Mucosa of descending colon (tissue), 3 donors: ENCODE measurements at regions not wholly inside any gene's neighbourhood (a gene's known extent, or its start where the extent isn't known, plus 50 kb on each side); places are given as distances from the start of the nearest gene placed in this dataset.

ENCODE experiments used
- ATAC-seq: fragments of 200-7000 bp; cut with Tn5 transposase; one replicate; pipeline ENCODE4 v1.9.1; 2020; ENCODE audit warnings: mild to moderate bottlenecking, moderate library complexity
- DNase-seq, 3 donors: peaks; one replicate each; pipeline ENCODE4 v3.0.0-alpha.2; 2020
- H3K36me3 ChIP-seq: fragments of 200-600 bp; one replicate; pipeline ENCODE4 v1.8.0; 2021; ENCODE audit warnings: low read depth, mild to moderate bottlenecking
- H3K4me1 ChIP-seq: fragments of 200-600 bp; one replicate; pipeline ENCODE4 v1.8.0; 2021; ENCODE audit warnings: low read depth, mild to moderate bottlenecking
- H3K4me3 ChIP-seq: fragments of 200-600 bp; one replicate; pipeline ENCODE4 v1.8.0; 2021; ENCODE audit warnings: mild to moderate bottlenecking
- H3K9me3 ChIP-seq: fragments of 200-600 bp; one replicate; pipeline ENCODE4 v1.8.0; 2021; ENCODE audit warnings: mild to moderate bottlenecking
- intact Hi-C, 2 donors: fragments of 100-400 bp; cut with DNase I in 1 of 2; cut with micrococcal nuclease in 1 of 2; formaldehyde crosslinking; loops; one replicate each; pipeline versions ENCODE4 v1.11.0 to v1.11.1; 2022; cut with DNase I, micrococcal nuclease
- TF ChIP-seq, protein P1 (sequence below): fragments of 200-600 bp; IDR thresholded peaks from one replicate; pipeline ENCODE4 v1.8.0; 2022; ENCODE audit warnings: antibody characterized with exemption, mild to moderate bottlenecking
- donor health status: DM: no; HTN: no; CAD: no; lungs with moderate emphysema.
- donor health status: DM: no; HTN: no; CAD: no.
- donor health status: DM: no; HTN: yes; CAD: no.

DNA sequence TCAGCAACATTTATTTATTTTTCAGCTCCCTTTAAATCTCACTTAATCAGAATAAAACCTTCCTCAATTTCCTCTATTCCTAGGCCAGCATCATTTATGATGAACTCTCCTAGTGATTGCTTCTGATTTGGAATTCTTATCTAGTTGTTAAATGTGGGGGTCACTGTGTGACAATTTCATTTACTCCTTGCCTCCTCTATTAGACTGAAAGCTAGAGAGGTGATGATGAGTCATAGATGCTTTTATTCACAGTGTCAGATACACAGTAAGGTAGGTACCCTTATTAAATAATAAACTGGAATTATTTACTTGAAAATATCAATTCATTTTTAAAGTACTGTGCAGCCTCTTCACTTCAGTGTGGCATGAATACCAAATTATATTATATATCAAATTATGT, 960.6 kb downstream of the MAT2B start:
- Histone ChIP-seq H3K4me3 (no peak overlapping the region), H3K9me3 (no peaks in the 10 kb centered on the region), H3K4me1 (no peaks in the 10 kb centered on the region), H3K36me3 (no peaks in the 10 kb centered on the region)
- TF ChIP-seq, protein P1, sequence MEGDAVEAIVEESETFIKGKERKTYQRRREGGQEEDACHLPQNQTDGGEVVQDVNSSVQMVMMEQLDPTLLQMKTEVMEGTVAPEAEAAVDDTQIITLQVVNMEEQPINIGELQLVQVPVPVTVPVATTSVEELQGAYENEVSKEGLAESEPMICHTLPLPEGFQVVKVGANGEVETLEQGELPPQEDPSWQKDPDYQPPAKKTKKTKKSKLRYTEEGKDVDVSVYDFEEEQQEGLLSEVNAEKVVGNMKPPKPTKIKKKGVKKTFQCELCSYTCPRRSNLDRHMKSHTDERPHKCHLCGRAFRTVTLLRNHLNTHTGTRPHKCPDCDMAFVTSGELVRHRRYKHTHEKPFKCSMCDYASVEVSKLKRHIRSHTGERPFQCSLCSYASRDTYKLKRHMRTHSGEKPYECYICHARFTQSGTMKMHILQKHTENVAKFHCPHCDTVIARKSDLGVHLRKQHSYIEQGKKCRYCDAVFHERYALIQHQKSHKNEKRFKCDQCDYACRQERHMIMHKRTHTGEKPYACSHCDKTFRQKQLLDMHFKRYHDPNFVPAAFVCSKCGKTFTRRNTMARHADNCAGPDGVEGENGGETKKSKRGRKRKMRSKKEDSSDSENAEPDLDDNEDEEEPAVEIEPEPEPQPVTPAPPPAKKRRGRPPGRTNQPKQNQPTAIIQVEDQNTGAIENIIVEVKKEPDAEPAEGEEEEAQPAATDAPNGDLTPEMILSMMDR, result no peak
- DNase-seq, result no peak
- intact Hi-C loops, result no loop called here
- ATAC-seq, result no peak

DNA sequence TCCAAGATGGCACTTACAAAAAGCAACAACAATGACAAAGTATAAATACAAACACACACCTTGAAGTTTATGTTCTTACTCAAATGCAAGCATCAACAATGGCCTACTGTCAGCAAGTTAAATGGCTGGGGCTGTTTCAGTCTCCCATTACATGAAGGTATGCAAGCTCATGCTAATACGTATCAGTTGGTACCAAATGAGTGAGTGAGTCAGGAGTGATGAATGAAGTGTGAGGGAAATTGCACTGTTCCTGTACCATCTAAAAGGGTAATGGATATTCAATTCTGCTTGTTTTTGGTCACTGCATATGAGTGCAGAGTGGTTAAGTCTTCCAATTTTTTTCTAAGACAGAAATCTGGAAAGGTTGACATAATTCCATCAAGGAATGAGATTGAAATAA, 964.9 kb downstream of the MAT2B start:
- DNase-seq, result no peak
- TF ChIP-seq, protein P1, result no peak
- intact Hi-C loops, result no loop called here
- no peak for ATAC-seq
- Histone ChIP-seq H3K4me1 (no peaks in the 10 kb centered on the region), H3K4me3 (no peak overlapping the region), H3K36me3 (no peaks in the 10 kb centered on the region), H3K9me3 (no peaks in the 10 kb centered on the region)

DNA sequence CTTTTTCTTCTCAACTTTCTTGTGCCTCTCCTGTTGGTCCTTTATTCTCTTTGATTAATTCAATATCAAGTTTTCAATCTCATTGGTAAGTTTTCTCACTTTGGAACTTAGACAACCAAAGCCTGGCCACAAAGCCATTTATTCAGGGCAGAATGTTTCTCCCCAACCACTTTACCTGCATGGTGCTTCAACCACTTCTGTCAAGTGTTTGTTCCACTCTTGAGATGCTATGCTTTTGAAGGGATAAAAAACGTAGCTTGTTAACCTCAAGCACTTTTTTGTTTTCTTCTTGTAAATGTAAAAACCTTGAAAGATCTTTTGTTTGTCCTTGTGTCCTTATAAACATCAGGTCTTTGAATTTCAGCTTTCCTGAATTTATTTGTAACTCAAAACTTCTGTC, 966.7 kb downstream of the MAT2B start:
- Histone ChIP-seq H3K4me1 (no peaks in the 10 kb centered on the region), H3K4me3 (no peak overlapping the region), H3K36me3 (no peaks in the 10 kb centered on the region), H3K9me3 (no peaks in the 10 kb centered on the region)
- ATAC-seq (no peak), DNase-seq (no peak)
- intact Hi-C loops, result no loop called here
- TF ChIP-seq, protein P1, result no peak

DNA sequence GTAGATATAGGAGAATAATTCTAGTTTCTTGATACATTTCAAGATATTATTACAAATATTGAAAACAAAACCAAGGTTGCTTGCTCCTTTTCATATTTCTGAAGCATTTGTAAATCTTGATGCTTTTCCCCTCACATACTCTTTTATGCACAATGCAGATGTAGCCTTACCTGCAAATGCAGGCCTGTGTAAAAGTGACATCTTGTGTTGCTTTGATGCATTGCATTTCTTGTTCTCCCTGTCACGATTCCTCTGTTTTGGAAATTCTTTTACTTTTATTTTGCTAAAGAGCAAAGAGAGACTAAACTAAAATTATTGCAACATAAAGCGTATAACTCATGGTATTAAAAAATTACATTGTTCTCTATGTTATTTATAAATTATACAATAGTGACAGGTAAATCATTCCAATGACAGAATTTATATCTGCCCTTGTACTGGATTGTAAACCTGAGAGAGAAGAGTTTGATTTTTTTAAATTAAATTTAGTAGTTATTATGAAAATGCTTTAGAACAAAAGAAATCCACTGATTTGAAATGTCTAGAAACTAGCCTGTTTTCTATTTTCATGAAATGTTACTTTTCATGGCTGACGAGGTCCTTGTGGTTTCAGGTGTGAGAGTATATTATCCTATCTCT, 970.0 kb downstream of the MAT2B start:
- no peaks in the 10 kb centered on the region for H3K4me1 ChIP-seq
- DNase-seq, result no peak
- H3K4me3 ChIP-seq, result no peak overlapping the region
- TF ChIP-seq, protein P1, result no peak
- no peak for ATAC-seq
- no peaks in the 10 kb centered on the region for H3K9me3 ChIP-seq
- H3K36me3 ChIP-seq, result no peaks in the 10 kb centered on the region
- intact Hi-C loops, result no loop called here

DNA sequence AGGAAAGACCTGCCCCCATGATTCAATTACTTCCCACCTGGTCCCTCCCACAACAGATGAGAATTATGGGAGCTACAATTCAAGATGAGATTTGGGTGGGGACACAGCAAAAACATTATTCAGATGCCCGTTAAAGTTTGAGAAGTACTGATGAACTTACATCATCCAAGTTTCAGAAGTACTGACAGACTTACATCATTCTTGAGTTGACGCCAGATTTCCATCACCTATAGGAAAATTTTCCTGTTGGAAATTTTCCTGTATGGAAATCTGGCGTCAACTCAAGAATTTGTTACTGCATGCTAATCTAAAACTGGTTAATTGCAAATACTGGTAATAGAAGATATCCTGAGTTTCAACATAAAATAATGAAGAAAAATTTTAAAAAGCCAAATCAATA, 975.9 kb downstream of the MAT2B start:
- Histone ChIP-seq H3K4me3 (no peak overlapping the region), H3K9me3 (no peaks in the 10 kb centered on the region), H3K4me1 (no peaks in the 10 kb centered on the region), H3K36me3 (no peaks in the 10 kb centered on the region)
- no peak for ATAC-seq
- TF ChIP-seq, protein P1, result no peak
- intact Hi-C loops, result no loop called here
- DNase-seq, result no peak

DNA sequence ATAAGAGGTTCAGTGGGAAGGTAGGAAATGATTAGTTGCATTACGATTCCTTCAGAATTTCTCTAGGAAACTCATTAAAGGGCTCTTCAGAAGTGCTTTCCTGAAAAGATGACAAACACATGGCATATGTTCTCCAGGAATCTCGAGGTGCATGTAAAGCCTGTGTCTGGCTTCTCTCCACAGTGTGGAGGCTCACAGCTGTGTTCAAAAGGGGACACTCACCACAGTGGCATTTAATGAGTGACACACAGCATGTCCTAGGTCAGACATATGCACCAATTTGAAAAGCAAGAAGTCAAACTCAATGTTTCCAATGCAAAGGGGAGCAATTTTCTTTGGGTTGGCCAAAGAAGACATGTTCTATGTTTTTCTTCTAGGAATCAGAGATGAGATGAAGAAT, 976.9 kb downstream of the MAT2B start:
- H3K9me3 ChIP-seq, result no peaks in the 10 kb centered on the region
- H3K4me1 ChIP-seq, result no peaks in the 10 kb centered on the region
- intact Hi-C loops, result no loop called here
- H3K36me3 ChIP-seq, result no peaks in the 10 kb centered on the region
- no peak for ATAC-seq
- TF ChIP-seq, protein P1, result no peak
- H3K4me3 ChIP-seq, result no peak overlapping the region
- DNase-seq, result no peak
